ENCODE measurements at regions not wholly inside any gene's neighbourhood (a gene's known extent, or its start where the extent isn't known, plus 50 kb on each side); places are given as distances from the start of the nearest gene placed in this dataset.

DNA sequence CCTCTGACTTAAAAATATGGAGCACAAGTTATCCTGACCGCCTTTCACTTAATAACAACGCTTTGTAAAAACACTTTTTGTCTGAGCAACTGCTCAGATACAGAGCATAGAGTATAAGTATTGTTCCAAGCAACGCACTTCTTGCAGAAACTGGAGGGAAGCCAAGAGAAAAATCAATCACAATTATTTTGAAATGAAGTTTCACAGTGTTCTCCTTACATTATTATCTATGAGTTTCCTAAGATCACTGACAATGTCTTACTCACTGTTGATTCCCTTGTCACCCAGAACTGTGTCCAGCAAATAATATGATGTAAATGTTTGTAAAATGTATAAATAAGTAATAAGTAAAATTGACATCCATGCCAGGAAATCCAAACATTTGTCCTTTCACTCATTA, 184.6 kb upstream of the GPR149 start:
- DNase-seq (ENCODE audit: low read depth) = no peak
- TF ChIP-seq, protein P1, sequence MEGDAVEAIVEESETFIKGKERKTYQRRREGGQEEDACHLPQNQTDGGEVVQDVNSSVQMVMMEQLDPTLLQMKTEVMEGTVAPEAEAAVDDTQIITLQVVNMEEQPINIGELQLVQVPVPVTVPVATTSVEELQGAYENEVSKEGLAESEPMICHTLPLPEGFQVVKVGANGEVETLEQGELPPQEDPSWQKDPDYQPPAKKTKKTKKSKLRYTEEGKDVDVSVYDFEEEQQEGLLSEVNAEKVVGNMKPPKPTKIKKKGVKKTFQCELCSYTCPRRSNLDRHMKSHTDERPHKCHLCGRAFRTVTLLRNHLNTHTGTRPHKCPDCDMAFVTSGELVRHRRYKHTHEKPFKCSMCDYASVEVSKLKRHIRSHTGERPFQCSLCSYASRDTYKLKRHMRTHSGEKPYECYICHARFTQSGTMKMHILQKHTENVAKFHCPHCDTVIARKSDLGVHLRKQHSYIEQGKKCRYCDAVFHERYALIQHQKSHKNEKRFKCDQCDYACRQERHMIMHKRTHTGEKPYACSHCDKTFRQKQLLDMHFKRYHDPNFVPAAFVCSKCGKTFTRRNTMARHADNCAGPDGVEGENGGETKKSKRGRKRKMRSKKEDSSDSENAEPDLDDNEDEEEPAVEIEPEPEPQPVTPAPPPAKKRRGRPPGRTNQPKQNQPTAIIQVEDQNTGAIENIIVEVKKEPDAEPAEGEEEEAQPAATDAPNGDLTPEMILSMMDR (conservative IDR thresholded peaks at IDR 0.05; ENCODE audit: low read length) = no peak

DNA sequence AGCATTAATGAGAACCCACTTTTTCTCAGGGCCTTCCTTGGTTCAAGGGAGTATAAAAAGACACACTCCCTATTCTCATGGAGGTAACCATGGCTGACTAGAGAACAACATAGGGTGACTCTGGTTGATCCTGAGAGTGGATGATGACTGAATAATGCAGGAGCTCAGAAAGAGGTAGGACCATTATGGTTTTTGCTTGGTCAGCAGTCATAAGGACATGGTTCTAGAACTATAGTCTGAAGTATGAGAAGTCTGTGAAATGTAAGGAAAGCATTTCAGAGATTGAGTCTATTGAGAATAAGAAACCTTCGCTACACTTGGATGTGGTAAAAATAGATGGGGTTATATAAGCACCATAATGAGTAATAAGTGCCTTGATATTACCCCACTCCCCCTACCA, 184.1 kb upstream of the GPR149 start:
- DNase-seq (ENCODE audit: low read depth) = no peak
- TF ChIP-seq, protein P1 (conservative IDR thresholded peaks at IDR 0.05; ENCODE audit: low read length) = no peak
- H3K4me3 ChIP-seq (ENCODE audit: low read length) = no peak overlapping the region

More for the DNA sequence above, 184.6 kb upstream of the GPR149 start:
- H3K4me3 ChIP-seq (ENCODE audit: low read length) = no peak overlapping the region

DNA sequence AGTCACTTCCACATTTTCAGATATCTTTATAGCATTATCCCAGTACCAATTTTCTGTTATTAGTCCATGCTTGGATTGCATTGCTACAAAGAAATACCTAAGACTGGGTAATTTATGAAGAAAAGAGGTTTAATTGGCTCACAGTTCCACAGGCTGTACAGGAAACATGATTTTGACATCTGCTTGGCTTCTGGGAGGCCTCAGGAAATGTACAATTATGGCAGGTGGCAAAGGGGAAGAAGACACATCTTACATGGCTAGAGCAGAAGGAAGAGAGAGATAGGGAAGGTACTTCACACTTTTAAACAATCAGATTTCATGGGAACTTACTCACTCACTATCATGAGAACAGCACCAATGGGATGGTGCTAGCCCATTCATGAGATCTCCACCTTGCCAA, 172.3 kb upstream of the GPR149 start:
- no peak overlapping the region for H3K4me3 ChIP-seq (ENCODE audit: low read length)
- TF ChIP-seq, protein P1 (conservative IDR thresholded peaks at IDR 0.05; ENCODE audit: low read length) = no peak
- DNase-seq (ENCODE audit: low read depth) = no peak

- no peak for DNase-seq (ENCODE audit: low read depth)
- TF ChIP-seq, protein P1 (conservative IDR thresholded peaks at IDR 0.05; ENCODE audit: low read length) = no peak
- H3K4me3 ChIP-seq (ENCODE audit: low read length) = no peak overlapping the region
Measured at GRCh38 chr3:154598166-154598565, 168.2 kb upstream of the GPR149 start.

GRCh38 chr3:154590675-154591384, 160.8 kb upstream of the GPR149 start:
- DNase-seq (ENCODE audit: low read depth) = no peak
- no peak overlapping the region for H3K4me3 ChIP-seq (ENCODE audit: low read length)
- TF ChIP-seq, protein P1 (conservative IDR thresholded peaks at IDR 0.05; ENCODE audit: low read length) = no peak

DNA sequence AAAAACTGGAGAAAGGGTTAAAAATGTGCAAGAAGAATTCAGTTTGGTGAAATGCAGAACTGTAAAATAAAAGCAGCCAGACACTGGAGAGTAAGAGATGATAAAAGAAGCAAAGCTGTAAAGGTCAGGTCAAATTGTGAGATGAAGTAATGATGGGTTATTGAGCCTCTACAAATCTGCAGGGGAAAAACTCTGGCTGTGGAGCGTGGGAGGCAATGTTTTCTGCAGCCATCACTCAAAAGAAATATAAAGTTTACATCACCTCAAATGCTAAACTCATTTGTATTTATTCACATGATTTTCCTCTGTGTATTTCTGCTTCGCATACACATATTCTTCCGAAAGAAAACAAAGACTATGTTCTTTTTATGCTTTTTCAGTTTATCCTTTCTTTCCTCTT, 158.8 kb upstream of the GPR149 start:
- TF ChIP-seq, protein P1 (conservative IDR thresholded peaks at IDR 0.05; ENCODE audit: low read length) = no peak
- H3K4me3 ChIP-seq (ENCODE audit: low read length) = no peak overlapping the region
- no peak for DNase-seq (ENCODE audit: low read depth)

GRCh38 chr3:154584974-154585373, 155.0 kb upstream of the GPR149 start:
- no peak for DNase-seq (ENCODE audit: low read depth)
- no peak overlapping the region for H3K4me3 ChIP-seq (ENCODE audit: low read length)
- TF ChIP-seq, protein P1 (conservative IDR thresholded peaks at IDR 0.05; ENCODE audit: low read length) = no peak

All from AG10803 (cell line).